Spleen (tissue), 7 donors: ENCODE measurements at regions not wholly inside any gene's neighbourhood (a gene's known extent, or its start where the extent isn't known, plus 50 kb on each side); places are given as distances from the start of the nearest gene placed in this dataset.

ENCODE experiments used
- POLR2AphosphoS5 ChIP-seq, 3 donors: sonication (generic); formaldehyde crosslinking; IDR thresholded peaks; one replicate each; pipeline ENCODE4 v1.5.1; 2017; ENCODE audit warnings: antibody characterized with exemption in 3 of 3
- TF ChIP-seq, protein P1 (sequence below), 11 experiments: fragments of 200-600 bp in 7 of 11; fragments of 450-650 bp in 4 of 11; sonication (generic) in 4 of 11; IDR thresholded peaks in 8 of 11; conservative IDR thresholded peaks in 3 of 11; 1 replicate in 7 of 11; 2 replicates in 4 of 11; pipeline versions ENCODE4 v1.4.0 to v1.8.0; 2016 to 2021; ENCODE audit warnings: antibody characterized with exemption in 11 of 11, inconsistent platforms in 4 of 11, mild to moderate bottlenecking in 1 of 11
- donor health status: DM: no; HTN: no; CAD: no; lungs with moderate emphysema.
- donor health status: DM: no; HTN: no; CAD: no.
- donor health status: DM: no; HTN: no; CAD: no.

DNA sequence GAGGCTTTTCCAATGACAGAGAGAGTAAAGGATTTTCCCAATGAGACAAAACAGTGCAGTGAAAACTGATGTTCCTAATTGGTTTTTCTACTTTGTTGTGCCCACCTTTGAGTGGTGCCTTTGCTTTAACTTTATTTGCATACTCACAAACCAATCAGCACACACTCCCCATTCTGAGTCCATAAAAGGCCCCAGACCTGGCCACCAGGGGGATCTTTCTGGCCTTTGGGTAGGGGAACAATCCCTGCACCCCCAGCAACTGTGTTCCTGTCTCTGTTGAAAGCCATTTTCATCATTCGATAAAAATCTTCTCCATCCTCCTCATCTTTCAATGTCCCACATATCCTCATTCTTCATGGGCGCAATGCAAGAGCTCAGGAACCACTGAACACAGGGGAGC lies 252.8 kb downstream of the B3GLCT start:
- TF ChIP-seq, protein P1, sequence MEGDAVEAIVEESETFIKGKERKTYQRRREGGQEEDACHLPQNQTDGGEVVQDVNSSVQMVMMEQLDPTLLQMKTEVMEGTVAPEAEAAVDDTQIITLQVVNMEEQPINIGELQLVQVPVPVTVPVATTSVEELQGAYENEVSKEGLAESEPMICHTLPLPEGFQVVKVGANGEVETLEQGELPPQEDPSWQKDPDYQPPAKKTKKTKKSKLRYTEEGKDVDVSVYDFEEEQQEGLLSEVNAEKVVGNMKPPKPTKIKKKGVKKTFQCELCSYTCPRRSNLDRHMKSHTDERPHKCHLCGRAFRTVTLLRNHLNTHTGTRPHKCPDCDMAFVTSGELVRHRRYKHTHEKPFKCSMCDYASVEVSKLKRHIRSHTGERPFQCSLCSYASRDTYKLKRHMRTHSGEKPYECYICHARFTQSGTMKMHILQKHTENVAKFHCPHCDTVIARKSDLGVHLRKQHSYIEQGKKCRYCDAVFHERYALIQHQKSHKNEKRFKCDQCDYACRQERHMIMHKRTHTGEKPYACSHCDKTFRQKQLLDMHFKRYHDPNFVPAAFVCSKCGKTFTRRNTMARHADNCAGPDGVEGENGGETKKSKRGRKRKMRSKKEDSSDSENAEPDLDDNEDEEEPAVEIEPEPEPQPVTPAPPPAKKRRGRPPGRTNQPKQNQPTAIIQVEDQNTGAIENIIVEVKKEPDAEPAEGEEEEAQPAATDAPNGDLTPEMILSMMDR (IDR thresholded peaks at IDR 0.05 in 8 of 11, conservative IDR thresholded peaks at IDR 0.05 in 3 of 11), result no peak
- TF ChIP-seq POLR2AphosphoS5 (IDR thresholded peaks at IDR 0.05), result no peak
